ENCODE measurements at regions not wholly inside any gene's neighbourhood (a gene's known extent, or its start where the extent isn't known, plus 50 kb on each side); places are given as distances from the start of the nearest gene placed in this dataset.

DNA sequence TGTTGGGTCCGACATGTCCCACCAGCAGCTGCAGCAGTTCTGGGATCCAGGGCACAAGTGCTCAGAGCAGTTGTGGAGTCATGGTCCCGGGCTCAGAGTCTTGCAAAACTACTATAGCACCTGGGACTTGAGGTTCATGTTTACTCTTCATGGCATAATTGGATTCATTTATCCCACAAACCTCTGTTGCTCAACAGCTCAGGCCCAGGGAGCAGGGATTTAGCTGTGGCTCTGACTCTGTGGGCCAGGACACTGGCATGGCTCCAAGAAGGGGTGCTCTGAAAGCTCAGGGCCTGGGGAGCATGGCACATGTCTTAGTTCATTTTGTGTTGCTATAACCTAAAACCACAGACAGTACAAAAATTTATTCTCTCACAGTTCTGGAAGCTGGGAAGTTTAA lies 626.7 kb upstream of the ADGRL2 start:
- TF ChIP-seq TP53 (CRISPR knock-in tag; conservative IDR thresholded peaks at IDR 0.05) = no peak
- no peak for TF ChIP-seq SP1 (IDR thresholded peaks at IDR 0.05)
- TF ChIP-seq SP1 (CRISPR knock-in tag; IDR thresholded peaks at IDR 0.05) = no peak
- TF ChIP-seq RXRA (CRISPR knock-in tag; IDR thresholded peaks at IDR 0.05) = no peak
- no peak for TF ChIP-seq ZNF644 (CRISPR knock-in tag; IDR thresholded peaks at IDR 0.05; ENCODE audit: low read depth)
- TF ChIP-seq CTCF (CRISPR knock-in tag; IDR thresholded peaks at IDR 0.05) = no peak
- TF ChIP-seq HDAC2 (CRISPR knock-in tag; IDR thresholded peaks at IDR 0.05) = no peak
- no peak for TF ChIP-seq JUND (CRISPR knock-in tag; IDR thresholded peaks at IDR 0.05)
- TF ChIP-seq ZBTB21 (CRISPR knock-in tag; IDR thresholded peaks at IDR 0.05) = no peak

Measured in HepG2 (cell line).